Thyroid gland (tissue), 4 donors: ENCODE measurements at regions not wholly inside any gene's neighbourhood (a gene's known extent, or its start where the extent isn't known, plus 50 kb on each side); places are given as distances from the start of the nearest gene placed in this dataset.
"Not testable (repeated sequence)": the region's sequence is repeated elsewhere in the genome, so short reads cannot be mapped to it uniquely, and the experiment has no call there.

Source experiments
- DNase-seq, 2 donors: peaks; one replicate each; pipeline ENCODE4 v3.0.0-alpha.2; 2019
- H3K27ac ChIP-seq, 3 donors: fragments of 200-600 bp; sonication (generic); 1 replicate in 2 of 3; 2 replicates in 1 of 3; pipeline ENCODE4 v1.5.1; 2016 to 2019; ENCODE audit warnings: mild to moderate bottlenecking in 1 of 3, moderate library complexity in 1 of 3
- H3K27me3 ChIP-seq: fragments of 200-600 bp; sonication (generic); one replicate; pipeline ENCODE4 v1.5.1; 2019
- H3K36me3 ChIP-seq, 2 donors: fragments of 200-600 bp; sonication (generic); one replicate each; pipeline ENCODE4 v1.5.1; 2016 to 2019
- H3K4me1 ChIP-seq, 2 donors: fragments of 200-600 bp; sonication (generic); one replicate each; pipeline ENCODE4 v1.5.1; 2017 to 2019
- H3K4me3 ChIP-seq, 3 donors: fragments of 200-600 bp; sonication (generic); replicated peaks in 1 of 3; 1 replicate in 2 of 3; 2 replicates in 1 of 3; pipeline ENCODE4 v1.5.1; 2016; ENCODE audit warnings: mild to moderate bottlenecking in 1 of 3
- H3K9me3 ChIP-seq: fragments of 200-600 bp; sonication (generic); one replicate; pipeline ENCODE4 v1.5.1; 2017
- POLR2A ChIP-seq, 2 donors: fragments of 450-650 bp; IDR thresholded peaks; one replicate each; pipeline ENCODE4 v1.6.1; 2017; ENCODE audit warnings: antibody characterized with exemption in 2 of 2, mild to moderate bottlenecking in 2 of 2, moderate library complexity in 1 of 2
- WGBS, 2 donors: methylation state at CpG; one replicate each; pipeline ENCODE4 v1.1.5; 2017; 5-methylcytosine and 5-hydroxymethylcytosine counted together
- intact Hi-C: fragments of 100-400 bp; cut with DNase I; formaldehyde crosslinking; loops from one replicate; pipeline ENCODE4 v1.15.1; 2023

- H3K27me3 ChIP-seq, H3K4me1 ChIP-seq, H3K9me3 ChIP-seq, intact Hi-C loops, H3K36me3 ChIP-seq, H3K4me3 ChIP-seq, H3K27ac ChIP-seq, DNase-seq: not testable (repeated sequence)
- 94 to 96% methylated on average over 3 of the region's 4 CpGs for WGBS, 2 donors
Measured at GRCh38 chr1:83481284-83481683, 517.6 kb downstream of the TTLL7 start.

- H3K36me3 ChIP-seq, DNase-seq, H3K27me3 ChIP-seq, H3K4me3 ChIP-seq, intact Hi-C loops, H3K4me1 ChIP-seq, H3K27ac ChIP-seq, H3K9me3 ChIP-seq: not testable (repeated sequence)
- WGBS, 2 donors = 86 to 88% methylated on average over 5 of the region's 5 CpGs
Measured at GRCh38 chr1:83479591-83480239, 519.2 kb downstream of the TTLL7 start.

GRCh38 chr1:83478127-83478526 lies 520.8 kb downstream of the TTLL7 start:
- 29 to 54% methylated on average over 3 of the region's 3 CpGs for WGBS, 2 donors
- DNase-seq = peak; percentile 10 to 12
- peak overlapping the region; percentile 19 to 47 (median 45) for H3K27ac ChIP-seq
- H3K9me3 ChIP-seq, H3K4me3 ChIP-seq, H3K27me3 ChIP-seq, intact Hi-C loops, H3K4me1 ChIP-seq, H3K36me3 ChIP-seq: not testable (repeated sequence)

GRCh38 chr1:83476518-83476917 lies 522.4 kb downstream of the TTLL7 start:
- intact Hi-C loops, H3K36me3 ChIP-seq, H3K27me3 ChIP-seq, DNase-seq, H3K9me3 ChIP-seq, H3K4me3 ChIP-seq, H3K4me1 ChIP-seq: not testable (repeated sequence)
- peak overlapping the region in 1 of 3 donors; percentile 40 for H3K27ac ChIP-seq
- WGBS, 2 donors = 94 to 98% methylated on average over 2 of the region's 2 CpGs

- H3K4me3 ChIP-seq, intact Hi-C loops, H3K4me1 ChIP-seq, H3K27me3 ChIP-seq, H3K36me3 ChIP-seq, H3K9me3 ChIP-seq: not testable (repeated sequence)
- WGBS, 2 donors = 52 to 56% methylated on average over 3 of the region's 3 CpGs
- DNase-seq = peak; percentile 10 to 28
- TF ChIP-seq POLR2A (IDR thresholded peaks at IDR 0.05) = peak in 1 of 2 donors; percentile 13
- H3K27ac ChIP-seq = peak overlapping the region; percentile 12 to 67 (median 41)
Measured at GRCh38 chr1:83474946-83475345, 524.0 kb downstream of the TTLL7 start.

GRCh38 chr1:83473986-83474385 lies 524.9 kb downstream of the TTLL7 start:
- WGBS, 2 donors = 90 to 98% methylated on average over 3 of the region's 3 CpGs
- intact Hi-C loops, H3K27me3 ChIP-seq, H3K4me1 ChIP-seq, H3K4me3 ChIP-seq, H3K36me3 ChIP-seq, H3K9me3 ChIP-seq: not testable (repeated sequence)
- DNase-seq = peak in 1 of 2 donors; percentile 24
- H3K27ac ChIP-seq = peak overlapping the region; percentile 0 to 67 (median 41)

GRCh38 chr1:83472066-83472465 lies 526.9 kb downstream of the TTLL7 start:
- H3K36me3 ChIP-seq, H3K27ac ChIP-seq, intact Hi-C loops, H3K4me3 ChIP-seq, H3K27me3 ChIP-seq, DNase-seq, H3K4me1 ChIP-seq, H3K9me3 ChIP-seq: not testable (repeated sequence)
- WGBS, 2 donors = 57 to 59% methylated on average over 3 of the region's 3 CpGs

- H3K9me3 ChIP-seq, H3K27ac ChIP-seq, H3K36me3 ChIP-seq, intact Hi-C loops, H3K4me3 ChIP-seq, H3K4me1 ChIP-seq, DNase-seq, H3K27me3 ChIP-seq: not testable (repeated sequence)
- WGBS, 2 donors = 100% methylated on average over 1 of the region's 1 CpG
Measured at GRCh38 chr1:83471272-83471671, 527.7 kb downstream of the TTLL7 start.

- not testable (repeated sequence) for H3K27me3 ChIP-seq
Measured at GRCh38 chr1:83468336-83468735, 530.6 kb downstream of the TTLL7 start.

GRCh38 chr1:83457735-83458248 lies 541.1 kb downstream of the TTLL7 start:
- DNase-seq = peak; percentile 71 to 82
- H3K36me3 ChIP-seq, H3K4me3 ChIP-seq, intact Hi-C loops, H3K27me3 ChIP-seq, H3K9me3 ChIP-seq: not testable (repeated sequence)
- WGBS, 2 donors = 8% methylated on average over 1 of the region's 1 CpG; no CpG with 5 or more reads in 1 of the 2 donors
- peak overlapping the region; percentile 52 to 87 (median 83) for H3K27ac ChIP-seq
- peaks cover 22 to 23% of the 10 kb centered on the region in 2 donors for H3K4me1 ChIP-seq

More at GRCh38 chr1:83468336-83468735, 530.6 kb downstream of the TTLL7 start:
- 95 to 96% methylated on average over 4 of the region's 4 CpGs for WGBS, 2 donors
- H3K4me3 ChIP-seq, H3K27ac ChIP-seq, H3K9me3 ChIP-seq, H3K36me3 ChIP-seq, H3K4me1 ChIP-seq, DNase-seq, intact Hi-C loops: not testable (repeated sequence)

GRCh38 chr1:83457281-83457680 lies 541.7 kb downstream of the TTLL7 start:
- 64 to 69% methylated on average over 2 of the region's 2 CpGs for WGBS, 2 donors
- H3K9me3 ChIP-seq, H3K4me3 ChIP-seq, DNase-seq, intact Hi-C loops, H3K27me3 ChIP-seq, H3K36me3 ChIP-seq: not testable (repeated sequence)
- Histone ChIP-seq H3K27ac (peak overlapping the region; percentile 52 to 87 (median 83)), H3K4me1 (peaks cover 22 to 23% of the 10 kb centered on the region in 2 donors)

- intact Hi-C loops, H3K9me3 ChIP-seq, H3K27me3 ChIP-seq, H3K36me3 ChIP-seq, H3K4me3 ChIP-seq, DNase-seq: not testable (repeated sequence)
- Histone ChIP-seq H3K27ac (peak overlapping the region in 2 of 3 donors; percentile 41 to 52), H3K4me1 (peaks cover 22 to 23% of the 10 kb centered on the region in 2 donors)
- 9 to 20% methylated on average over 1 of the region's 1 CpG for WGBS, 2 donors
Measured at GRCh38 chr1:83455753-83456152, 543.2 kb downstream of the TTLL7 start.

- H3K9me3 ChIP-seq, DNase-seq, H3K36me3 ChIP-seq, H3K4me3 ChIP-seq, H3K27me3 ChIP-seq, H3K27ac ChIP-seq, H3K4me1 ChIP-seq, intact Hi-C loops: not testable (repeated sequence)
- WGBS, 2 donors = 66 to 70% methylated on average over 2 of the region's 3 CpGs
Measured at GRCh38 chr1:83445873-83446272, 553.1 kb downstream of the TTLL7 start.
